NCI-H2196 treated with DMSO at 0.1 percent for 48 hours (cell line): ENCODE measurements at regions not wholly inside any gene's neighbourhood (a gene's known extent, or its start where the extent isn't known, plus 50 kb on each side); places are given as distances from the start of the nearest gene placed in this dataset.

Experiments used
- DNase-seq: peaks from one replicate; lab custom pipeline; 2025; ENCODE audit not compliant: unreplicated experiment; lab: John Stamatoyannopoulos, UW

GRCh38 chr14:58697930-58698642, 60.3 kb downstream of the DACT1 start:
- no peak for DNase-seq

- no peak for DNase-seq
Observed at GRCh38 chr14:58699681-58700205, 62.0 kb downstream of the DACT1 start.

DNA sequence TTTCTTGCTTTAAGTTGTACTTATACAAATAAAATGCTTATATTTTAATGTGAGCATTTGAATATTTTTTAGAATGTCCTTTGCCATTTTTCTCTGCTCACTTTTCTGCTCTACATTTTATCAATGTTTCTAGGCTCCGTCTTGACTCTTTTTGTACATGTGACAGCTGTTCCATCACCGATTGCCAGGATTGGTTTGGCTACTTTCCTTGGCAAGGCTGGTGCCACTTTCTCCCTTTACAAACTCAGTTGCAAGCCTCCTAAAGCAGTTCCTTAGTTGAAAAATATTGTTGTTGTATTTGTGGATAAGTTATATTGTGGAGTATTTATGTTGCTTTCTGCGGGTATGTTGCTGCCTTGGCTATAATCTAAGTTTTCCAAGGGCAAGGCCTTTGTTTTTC, 63.4 kb downstream of the DACT1 start:
- no peak for DNase-seq

DNA sequence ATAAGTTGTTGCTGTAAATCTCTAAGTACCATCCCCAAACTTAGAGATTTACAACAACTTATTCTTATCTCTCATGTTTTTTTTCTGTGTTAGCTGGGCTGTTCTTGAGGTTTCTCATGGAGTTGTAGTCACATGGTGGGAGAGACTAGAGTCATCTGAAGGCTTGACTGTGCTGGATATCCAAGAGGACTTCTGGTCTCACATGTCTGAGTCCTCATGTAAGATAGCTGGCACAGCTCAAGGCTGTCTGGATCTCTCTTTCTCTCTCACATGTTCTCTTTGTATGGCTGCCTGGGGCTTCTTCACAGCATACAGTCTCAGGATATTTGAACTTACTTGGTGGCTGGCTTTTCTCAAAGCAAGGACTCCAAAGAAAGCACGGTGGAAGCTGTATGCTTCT, 63.8 kb downstream of the DACT1 start:
- no peak for DNase-seq

DNA sequence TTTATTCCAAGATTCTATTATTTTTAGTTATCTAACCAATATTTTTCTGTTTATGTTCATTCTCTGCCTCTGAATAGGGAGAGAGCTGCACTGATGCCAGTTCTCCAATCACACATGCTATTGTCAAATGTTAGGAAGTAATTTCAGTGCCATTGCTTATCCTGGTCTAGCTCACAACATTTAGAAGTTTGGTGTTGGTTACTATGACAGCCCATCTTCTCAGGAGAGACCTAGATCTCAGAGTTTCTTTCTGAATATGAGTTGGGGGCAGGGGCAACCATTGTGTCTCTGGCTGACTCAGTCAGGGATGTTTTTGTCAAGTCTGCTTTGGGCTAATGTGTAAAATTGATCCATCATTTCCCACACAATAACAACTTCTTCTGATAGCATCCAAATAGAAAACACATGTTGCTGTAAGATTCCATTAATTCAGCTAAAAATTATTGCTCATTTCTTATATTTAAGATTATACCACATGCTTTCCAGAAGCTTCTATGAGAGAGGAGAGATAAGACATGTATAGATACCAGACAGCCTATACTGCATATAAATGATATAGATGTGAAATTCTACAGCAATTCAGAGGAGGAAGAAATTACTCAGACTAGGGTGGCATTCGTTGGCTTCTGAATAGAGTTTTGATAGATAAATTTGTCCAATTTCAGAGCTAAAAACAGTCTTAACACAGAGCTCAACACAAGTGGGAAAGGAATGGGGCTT, 64.8 kb downstream of the DACT1 start:
- DNase-seq, result no peak

- DNase-seq, result no peak
Observed at GRCh38 chr14:58703161-58703506, 65.4 kb downstream of the DACT1 start.

- DNase-seq, result no peak
Observed at GRCh38 chr14:58705066-58705465, 67.3 kb downstream of the DACT1 start.

DNA sequence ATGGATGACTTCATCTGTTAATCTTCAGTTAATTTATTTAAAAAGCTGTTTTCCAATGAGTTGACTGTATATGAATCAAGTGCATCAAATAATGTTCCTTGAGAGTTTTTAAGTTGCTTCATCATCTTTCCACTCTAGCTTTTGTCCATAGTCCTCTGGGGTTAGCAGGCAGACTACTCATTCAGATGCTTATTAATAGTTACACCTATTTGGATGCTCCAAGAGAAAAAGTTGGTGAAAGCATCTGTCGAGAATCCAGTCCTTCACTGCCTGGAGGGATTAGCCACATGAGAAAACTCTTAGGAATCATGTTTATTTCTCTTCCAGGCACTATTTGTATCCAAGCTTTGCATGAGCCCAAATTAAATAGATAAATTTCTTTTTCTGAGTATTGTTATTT, 70.2 kb downstream of the DACT1 start:
- no peak for DNase-seq

DNA sequence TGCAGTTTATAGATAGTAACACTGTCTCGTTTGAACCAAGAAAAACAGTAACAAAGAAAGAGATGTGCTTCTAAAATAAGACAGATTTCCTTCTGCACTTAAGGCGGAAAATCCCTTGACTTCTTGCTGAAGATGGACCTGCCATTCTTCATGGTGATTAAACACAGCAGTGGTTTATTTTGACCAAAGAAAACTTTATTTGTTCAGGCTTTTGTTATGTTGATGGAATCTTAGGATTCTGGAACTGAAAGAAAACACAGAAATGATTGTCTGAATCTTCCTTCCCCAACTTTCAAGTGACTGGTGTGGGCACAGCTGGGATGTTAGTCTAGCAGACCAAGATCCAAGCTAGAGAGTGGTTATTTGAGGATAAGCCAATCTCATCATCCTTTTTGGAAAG, 72.2 kb downstream of the DACT1 start:
- DNase-seq, result no peak

GRCh38 chr14:58711382-58711781, 73.6 kb downstream of the DACT1 start:
- DNase-seq, result no peak

DNA sequence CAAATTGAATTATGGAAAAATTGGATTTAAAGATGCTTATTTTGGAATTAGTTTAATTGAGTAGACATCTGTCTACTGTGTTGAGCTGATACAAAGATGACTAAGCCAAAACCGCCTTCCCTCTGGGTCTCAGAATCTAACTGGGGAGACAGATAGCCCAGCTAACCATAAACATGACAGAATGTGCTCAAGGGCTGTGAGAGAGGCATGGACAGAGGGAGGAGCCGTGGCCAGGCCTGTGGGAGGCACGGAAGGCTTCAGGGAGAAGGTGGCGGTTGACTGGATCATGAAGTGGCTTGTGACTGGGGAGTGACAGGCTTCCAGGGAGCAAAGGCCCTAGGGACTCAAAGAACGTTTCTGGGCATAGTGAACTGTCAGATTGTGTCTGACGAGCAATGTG, 74.6 kb downstream of the DACT1 start:
- DNase-seq, result no peak

- DNase-seq, result no peak
Observed at GRCh38 chr14:58713677-58714076, 75.9 kb downstream of the DACT1 start.

GRCh38 chr14:58716706-58717105, 78.9 kb downstream of the DACT1 start:
- DNase-seq, result no peak

DNA sequence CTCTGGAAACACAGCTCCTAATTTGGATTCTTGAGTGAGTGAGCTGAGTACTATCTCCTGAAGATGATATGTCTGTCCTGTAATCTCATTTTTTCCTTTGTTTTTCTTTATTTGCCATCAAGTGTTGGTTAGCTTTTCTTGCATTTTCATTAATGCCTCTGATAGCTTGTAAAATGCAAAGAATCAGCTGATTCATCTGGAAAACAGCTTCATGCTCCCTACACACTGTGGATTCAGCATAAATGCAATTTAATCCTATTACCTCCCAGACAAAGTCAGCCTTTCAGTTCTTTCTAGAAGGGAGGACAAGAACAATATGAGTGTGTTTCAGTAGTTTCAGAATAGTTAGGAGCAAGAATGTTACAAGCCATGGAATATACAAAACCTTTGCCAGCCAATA, 79.4 kb downstream of the DACT1 start:
- DNase-seq, result no peak

DNA sequence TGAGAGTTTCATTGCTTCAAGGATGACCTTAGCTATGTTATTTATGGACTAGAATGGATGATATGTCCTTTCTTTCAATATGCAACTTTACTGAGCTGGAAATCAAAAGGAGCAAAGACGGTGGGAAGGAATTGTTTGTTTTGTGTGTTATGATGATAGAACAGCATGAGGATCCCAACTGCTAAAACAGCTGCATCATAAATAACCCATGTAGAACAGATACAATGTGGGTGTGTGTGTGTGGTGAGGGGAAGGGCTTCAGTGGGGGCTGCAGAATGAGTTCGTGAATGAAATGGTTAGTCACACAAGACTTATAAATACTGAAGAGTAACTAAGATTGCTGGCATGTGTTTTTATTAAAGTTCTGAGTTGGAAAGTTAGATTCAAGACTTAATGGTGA, 80.1 kb downstream of the DACT1 start:
- no peak for DNase-seq

DNA sequence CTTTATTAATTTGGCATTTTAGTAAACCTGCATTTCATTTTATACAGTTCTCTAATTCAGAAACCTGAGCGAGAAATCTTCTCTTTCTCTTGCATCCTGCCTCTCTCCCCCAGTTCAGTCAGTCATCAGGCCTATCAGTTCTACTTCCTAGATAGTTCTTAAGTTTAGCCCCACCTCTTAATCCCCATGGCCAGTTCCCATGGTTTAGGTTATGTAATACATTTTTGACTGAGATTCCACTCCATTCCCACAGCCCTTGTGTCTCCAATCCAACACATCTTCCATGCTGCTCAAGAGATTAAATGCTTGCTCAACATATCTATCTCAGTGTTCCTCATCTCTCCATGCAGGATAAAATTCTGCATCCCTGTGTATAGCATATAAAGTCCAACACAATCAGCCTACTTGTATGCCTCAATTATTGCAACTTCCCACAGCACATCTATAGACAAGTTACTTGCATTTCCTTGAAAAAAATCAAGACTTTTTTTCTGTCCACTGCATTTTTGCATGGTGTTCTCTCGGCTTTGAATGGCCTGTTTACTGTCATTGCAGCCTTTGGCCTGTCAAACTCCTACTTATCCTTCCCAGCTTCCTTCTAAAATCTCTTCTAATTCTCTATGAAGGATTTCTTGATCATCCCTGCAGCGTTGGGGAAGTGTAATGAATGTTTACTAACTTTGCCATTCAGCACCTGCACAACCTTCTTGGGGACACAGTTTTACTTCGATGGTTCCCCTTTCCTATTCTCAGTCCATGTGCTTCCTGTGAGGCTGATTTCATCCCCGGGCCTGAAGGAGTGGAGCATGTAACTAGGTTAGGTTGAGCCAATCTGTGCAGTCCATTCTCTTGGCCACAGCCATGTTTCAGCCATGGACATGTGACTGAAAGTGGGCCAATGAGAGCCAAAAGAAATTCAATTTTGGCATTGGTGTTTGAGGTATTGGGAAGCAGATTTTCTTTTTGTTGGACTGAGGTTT, 80.8 kb downstream of the DACT1 start:
- no peak for DNase-seq

- DNase-seq, result no peak
Observed at GRCh38 chr14:58721723-58722122, 84.0 kb downstream of the DACT1 start.

GRCh38 chr14:58722441-58722840, 84.7 kb downstream of the DACT1 start:
- no peak for DNase-seq

DNA sequence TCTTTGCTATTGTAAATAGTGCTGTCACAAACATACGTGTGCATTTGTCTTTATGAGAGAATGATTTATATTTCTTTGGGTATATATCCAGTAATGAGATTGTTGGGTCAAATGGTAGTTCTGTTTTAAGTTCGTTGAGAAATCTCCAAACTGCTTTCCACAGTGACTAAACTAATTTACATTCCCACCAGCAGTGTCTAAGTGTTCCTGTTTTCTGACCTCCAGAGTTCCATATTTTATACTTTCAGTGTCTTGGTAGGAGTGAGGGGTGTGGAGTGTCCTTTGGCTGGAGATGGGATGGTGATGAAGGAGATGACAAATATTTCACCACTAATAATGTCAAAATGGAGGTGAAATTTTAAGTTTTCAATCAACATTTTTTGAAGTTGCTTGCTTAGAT, 86.4 kb downstream of the DACT1 start:
- DNase-seq, result no peak

- DNase-seq, result no peak
Observed at GRCh38 chr14:58724702-58725101, 86.9 kb downstream of the DACT1 start.

GRCh38 chr14:58725226-58725625, 87.5 kb downstream of the DACT1 start:
- DNase-seq, result no peak

DNA sequence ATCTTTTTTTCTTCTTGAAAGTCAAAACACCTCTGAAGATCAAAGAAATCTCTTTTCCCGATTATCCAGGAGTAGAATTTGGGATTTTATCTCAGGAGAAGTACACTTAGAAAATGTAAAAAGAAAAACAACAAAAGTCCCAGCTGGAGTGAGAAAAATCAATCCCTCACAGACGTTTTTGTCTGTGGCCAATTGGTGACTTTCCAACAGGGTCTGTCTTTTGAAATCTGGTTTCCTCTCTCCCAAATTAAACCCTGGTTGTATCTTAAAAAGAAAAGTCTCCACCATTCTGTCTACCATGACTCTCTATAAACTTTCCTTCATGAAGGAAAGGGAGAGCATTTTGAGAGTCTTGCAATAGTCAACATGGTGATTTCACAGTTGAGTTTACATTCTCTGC, 88.1 kb downstream of the DACT1 start:
- DNase-seq, result no peak
